OCI-M2 (cell line): ENCODE measurements at regions not wholly inside any gene's neighbourhood (a gene's known extent, or its start where the extent isn't known, plus 50 kb on each side); places are given as distances from the start of the nearest gene placed in this dataset.
"Not testable (repeated sequence)": the region's sequence is repeated elsewhere in the genome, so short reads cannot be mapped to it uniquely, and the experiment has no call there.

ENCODE experiments used
- DNase-seq: peaks from one replicate; lab custom pipeline; 2025; ENCODE audit not compliant: unreplicated experiment; lab: John Stamatoyannopoulos, UW

DNA sequence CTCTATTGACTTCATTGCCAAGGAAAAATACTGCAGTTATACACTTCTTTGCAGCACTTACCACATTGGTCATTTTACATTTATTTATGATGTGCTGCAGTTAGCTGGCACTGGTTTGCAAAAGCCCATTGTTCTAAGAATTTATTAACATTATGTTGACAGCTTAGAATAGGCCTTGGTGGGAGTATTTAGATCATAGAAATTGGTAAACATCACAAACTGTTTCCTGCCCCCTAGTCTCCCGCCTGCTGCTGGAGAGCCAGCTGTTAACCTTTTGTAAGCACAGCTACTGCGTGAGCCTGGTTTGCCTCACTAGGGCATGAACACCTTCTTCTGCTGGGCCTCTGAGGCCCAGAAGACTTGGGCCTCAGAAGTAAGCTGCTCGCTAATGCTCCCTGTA, 651.4 kb upstream of the GOT2 start:
- no peak for DNase-seq

DNA sequence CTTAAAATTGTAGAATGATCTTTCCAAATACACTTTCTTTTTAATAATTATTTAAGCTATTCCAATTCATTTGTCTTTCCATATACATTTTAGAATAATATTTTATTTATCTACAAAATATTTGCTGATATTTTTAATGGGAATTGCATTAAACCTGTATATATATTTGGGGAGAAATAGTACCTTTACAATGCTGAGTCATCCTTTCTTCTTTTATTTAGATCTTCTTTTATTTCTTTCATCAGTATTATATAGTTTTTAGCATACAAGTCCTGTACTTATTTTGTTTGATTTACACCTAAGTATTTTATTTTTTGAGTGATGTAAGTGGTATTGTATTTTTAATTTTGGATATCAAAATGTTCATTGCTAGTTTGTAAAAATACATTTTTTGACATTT, 639.5 kb upstream of the GOT2 start:
- no peak for DNase-seq

DNA sequence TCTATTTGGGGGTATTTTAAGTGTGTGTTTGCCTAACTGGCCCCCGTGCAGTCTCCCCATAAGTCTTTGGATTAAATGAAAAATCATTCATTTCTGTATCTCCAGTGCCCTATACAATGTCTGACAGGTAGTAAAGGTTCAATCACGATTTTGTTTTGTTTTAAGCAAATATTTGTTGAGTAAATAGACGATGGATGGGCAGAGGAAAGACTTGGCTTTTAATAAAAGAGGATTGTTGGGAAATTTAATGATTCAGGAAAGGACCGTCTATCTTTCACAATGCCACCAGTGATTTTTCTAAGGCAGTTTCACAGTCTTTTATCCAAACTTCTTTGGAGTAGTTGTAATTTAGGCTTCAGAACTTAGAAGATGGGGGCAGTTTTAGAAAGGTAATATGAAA, 636.6 kb upstream of the GOT2 start:
- DNase-seq: no peak

DNA sequence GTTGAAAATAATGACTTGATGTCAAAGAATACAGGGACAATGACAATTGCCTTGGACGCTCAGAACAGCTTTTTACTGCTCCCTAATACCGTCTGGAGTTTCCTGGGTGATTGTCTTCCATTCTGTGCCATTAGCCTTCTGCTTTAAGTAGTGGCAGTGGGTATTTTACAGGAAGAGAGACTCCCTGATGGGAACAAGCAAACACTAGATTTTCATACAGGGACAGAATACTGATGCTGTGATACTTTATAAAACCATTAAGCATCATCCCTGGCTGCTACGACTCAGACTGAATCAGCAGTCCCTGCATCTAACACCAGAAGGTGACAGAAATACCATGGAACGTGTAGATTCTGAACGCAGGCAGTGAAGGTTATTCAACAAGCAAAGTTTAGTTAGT, 635.4 kb upstream of the GOT2 start:
- DNase-seq: no peak

DNA sequence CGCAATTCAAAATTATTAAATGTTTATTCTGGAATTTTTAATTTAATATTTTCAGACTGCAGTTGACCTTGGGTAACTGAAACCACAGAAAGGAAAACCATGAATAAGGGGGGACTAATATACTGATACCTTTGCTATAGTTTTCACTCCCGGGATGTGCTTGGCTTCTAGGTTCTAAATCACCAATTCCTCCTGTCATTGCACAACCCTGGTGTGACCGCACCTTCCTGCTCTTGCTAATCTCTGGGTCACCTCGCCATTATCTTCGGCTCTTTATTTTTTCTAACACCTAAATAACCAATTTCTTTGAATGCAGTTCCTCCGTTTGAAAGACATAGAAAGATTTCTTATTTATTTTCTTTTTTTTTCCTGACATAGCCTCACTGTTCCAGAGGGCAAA, 634.5 kb upstream of the GOT2 start:
- DNase-seq: no peak

DNA sequence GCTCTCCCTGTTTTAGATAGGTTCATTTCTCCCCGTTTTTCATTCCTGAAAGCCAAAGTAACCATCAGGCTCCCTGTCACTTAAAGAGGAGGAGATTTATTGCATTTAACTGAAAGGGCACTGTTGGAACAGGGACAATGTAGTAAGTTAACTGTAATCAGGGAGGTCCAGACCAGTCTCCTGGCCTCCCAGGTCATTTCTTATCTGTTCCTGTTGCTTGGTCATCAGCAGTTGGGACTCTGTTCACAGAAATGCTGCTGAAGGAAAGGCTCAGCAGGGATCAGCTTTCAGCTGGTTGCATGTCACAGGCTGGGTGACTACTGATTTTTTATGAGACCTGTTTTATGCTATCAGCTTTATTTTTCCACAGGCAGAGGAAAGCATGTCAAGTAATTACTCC, 622.6 kb upstream of the GOT2 start:
- peak; percentile 34 for DNase-seq

DNA sequence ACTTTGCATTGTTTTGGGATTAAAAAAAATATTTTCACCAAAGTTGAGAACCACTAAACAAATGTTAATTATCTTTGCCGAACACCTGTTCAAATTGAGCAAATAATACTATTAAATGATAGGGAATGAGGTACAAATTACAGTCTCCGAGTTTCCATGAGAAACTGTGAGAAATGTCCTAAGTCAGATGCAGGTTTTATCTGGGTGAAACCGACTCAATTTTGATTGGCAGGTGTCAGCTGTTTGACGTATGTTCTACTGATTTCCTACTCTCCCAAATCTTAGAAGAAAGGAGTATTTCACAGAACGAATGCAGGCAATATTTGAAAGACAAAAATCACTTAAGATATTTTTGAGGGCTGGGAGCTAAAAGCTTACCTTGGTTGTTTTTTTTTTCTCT, 622.0 kb upstream of the GOT2 start:
- no peak for DNase-seq

DNA sequence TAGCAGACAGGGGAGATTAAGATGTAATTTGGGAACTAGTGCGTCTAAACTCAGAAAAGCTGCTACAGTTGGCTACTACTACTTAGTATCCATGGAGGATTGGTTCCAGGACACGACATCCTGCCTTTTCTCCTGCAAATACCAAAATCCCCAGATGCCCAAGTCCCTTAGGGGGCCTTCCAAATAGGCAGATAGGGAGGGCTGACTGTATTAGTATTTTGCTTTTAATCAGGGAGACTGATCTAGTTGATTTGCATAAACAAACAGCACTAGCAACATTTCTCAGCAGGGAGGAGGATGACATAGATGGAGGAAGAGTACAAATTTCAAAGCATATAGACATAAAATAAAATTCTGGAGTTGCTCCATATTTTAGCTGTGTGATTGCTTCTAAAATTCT, 621.6 kb upstream of the GOT2 start:
- DNase-seq: no peak

DNA sequence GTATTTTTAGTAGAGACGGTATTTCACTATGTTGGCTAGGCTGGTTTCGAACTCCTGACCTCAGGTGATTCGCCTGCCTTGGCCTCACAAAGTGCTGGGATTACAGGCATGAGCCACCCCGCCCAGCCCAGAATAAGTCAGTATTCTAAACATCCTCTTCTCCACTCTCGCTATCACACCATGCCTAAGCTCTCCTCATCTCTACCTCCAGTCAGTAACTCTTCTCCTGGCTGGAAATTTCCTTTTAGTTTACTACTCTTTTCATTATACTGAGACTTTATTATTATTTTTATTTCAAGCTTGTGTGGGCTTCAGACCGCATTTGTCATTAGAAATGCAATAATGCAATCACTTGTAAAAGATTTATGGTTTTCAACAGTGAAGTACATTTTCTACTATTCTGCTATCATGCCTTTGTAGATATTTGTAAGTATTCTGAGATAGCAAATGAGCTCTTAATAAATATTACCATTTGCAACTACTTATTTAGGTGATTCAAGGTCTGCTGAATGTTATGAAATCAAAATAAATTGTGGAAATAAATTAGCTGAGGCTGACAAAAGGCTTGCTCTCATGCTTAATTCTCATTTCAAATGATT, 617.3 kb upstream of the GOT2 start:
- no peak for DNase-seq

DNA sequence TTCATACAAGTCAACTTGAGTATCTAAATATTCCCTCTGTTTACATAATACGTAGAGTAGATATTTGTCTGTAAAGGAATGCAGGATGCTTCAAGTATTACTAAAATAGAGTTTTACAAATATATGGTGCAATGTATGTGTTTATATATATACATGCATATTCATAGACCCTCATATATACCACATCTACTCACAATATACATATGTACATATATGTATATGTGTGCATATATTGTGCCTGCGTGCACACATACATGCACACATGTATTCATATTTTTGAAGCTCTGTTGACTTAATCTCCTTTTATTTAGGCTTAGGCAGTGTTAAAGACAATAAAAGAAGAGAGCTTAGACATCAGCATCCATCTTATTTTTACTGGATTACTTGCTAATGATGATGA, 616.6 kb upstream of the GOT2 start:
- DNase-seq: no peak

DNA sequence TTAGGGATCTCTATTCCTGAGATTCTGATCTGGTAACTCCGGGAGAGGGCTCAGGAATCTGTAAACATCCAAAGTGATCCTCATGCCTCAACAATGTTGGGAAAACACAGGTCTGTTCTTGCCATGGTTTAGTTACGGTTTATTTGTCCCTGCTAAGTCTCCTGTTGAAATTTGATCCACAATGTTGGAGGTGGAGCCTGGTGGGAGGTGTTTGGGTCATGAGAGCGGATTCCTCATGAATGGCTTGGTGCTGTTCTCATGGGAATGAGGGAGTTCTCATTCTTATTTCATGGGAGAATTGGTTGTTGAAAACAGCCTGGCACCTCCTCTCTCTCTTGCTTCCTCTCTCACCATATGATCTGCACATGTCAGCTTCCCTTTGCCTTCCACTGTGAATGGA, 608.6 kb upstream of the GOT2 start:
- no peak for DNase-seq

DNA sequence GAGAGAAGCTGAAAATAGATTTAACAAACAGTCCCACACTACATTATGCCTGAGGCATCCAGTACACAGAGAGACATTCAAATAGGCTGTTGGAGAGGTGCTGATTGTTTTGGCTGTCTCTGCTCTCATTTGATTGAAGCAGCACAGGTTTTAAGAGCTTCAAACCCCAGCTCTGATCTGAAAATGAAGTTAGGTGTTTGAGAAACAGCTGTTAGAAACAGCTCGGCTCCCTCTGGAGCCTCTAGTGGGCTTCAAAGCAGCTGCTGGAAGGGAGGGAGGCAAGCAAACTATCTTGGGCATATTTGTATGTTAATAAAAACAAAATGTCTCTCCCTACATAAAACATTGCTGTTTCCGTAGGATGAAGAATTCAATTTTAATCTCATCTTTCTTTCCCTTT, 607.3 kb upstream of the GOT2 start:
- DNase-seq: no peak

DNA sequence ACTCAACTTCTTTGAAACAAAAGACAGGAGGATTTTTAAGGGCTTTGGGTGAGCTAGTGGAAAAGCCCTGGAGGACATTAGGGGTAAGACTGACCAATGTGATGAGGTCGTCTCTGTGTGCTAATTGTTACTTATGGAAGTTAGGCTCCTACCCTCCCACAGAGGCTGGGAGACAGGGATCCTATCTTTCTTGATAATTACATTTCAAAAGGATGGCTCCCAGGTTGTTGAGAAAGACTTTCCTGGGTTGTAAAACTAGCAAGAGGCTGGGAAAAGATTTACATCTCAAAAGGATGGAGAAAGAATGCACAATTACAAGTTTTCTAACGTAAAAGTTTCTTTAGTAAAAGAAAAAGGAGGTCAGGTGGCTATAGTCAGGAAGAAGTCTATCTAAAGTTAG, 605.8 kb upstream of the GOT2 start:
- DNase-seq: no peak

DNA sequence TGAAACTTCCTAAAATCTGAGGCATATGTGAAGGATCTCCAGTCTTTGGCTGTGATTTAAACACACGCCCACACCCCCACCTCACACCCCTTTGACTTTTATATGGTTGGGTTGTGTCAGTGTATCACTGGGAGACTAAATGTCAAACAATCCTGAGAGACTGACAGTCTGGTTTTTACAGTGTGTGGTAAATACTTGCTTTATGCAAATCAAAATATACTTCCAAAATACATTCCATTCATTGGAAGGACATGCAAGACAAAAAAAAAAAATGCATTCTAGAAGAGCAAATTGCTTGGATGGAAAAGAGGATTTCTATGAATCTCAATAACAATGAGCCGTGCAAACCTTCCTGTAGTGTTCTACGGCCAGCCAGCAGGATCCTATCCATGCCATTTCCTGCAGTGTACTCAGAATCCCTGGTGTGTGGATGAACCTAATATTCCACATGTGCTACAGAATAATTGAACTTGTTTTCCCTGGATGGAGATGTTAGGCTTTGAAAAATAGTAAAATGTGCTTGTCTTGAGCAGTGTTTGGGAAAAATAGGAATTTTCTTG, 602.1 kb upstream of the GOT2 start:
- DNase-seq: no peak

DNA sequence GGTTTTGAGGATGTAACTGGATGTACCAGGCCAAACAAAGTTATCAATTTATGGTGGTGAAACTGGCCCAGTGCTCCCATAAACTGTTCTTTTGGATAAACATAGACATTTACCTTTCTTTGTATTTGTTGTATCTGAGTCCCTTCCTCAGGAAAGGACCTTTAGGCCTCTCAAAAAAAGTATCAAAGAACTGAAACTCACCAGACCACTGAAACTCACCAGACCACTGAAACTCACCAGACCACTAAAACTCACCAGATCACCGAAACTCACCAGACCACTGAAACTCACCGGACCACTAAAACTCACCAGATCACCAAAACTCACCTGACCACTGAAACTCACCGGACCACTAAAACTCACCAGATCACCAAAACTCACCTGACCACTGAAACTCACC, 597.6 kb upstream of the GOT2 start:
- not testable (repeated sequence) for DNase-seq

DNA sequence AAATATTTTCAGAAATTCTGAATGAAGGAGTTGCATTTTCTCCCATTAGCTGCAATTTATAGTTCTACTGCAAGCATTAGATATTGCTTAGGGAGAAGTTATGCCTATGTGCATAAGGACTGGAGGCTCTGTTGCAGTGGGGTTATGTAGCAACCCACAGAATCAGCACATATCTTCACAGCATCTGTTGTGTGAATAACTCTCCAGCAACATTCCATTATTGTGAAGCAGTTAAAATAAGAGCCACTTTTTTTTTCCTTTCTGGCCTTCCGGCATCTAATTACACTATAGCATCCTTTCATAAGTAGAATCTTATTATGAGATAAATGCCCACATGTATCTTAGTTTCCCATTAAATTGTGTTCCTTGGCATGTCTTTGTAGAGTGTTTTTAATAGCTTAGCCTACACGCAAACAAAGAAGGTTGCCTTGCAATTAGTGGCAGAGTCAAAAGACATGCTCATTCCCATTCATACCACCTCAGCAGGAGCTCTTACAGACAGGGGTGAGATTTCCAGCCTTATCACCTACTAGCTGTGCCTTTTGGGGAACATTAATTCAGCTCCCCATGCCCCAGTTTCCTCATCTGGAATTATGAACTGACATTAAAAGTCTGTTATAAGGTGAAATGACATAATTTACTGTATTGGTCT, 596.0 kb upstream of the GOT2 start:
- DNase-seq: no peak

DNA sequence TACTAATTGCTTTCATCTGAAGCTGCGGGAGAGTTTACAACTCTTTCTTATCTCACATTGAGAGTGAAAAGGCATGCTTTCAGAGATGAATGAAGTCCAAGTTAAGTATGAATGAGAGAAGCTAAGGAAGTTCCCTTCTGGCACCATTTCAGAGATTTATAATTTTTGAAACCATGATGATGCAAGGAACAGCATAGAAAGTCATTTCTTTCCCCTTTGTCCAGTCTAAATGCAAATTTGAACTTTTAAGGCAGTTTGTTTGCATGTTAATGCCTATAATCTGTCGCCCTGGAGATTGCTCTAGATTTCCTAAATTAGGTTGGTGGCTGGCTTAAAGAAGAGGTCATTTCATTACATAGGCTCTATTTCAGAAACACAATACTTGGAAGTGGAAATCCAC, 594.8 kb upstream of the GOT2 start:
- DNase-seq: no peak

DNA sequence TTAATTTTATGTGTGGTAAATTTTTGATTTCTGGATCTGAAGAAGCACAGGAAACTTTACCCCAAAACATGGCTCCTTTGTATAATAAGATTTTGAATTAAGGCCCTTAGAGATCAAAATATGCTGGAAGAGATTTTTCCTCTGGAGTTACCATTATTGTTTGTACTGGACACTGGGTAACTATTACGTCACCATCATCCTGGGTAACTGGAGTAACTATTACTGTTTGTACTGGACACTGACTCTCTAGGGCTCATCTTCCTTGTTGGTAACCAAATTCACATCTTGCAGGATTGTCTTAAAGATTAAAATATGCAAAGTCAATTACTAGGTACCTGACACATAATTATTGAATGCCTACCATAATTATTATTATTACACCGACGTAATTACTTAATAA, 593.8 kb upstream of the GOT2 start:
- no peak for DNase-seq

DNA sequence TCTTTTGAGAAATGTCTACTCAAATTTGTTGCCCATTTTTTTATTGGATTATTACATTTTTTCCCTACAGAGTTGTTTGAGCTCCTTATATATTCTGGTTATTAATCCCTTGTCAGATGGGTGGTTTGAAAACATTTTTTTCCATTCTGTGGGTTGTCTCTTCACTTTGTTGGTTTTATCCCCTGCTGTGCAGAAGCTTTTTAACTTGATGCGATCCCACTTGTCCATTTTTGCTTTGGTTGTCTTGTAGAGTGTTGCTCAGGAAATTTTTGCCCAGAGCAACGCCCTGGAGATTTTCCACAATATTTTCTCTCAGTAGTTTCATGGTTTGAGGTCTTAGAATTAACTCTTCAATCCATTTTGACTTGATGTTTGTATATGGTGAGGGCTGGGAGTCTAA, 592.8 kb upstream of the GOT2 start:
- DNase-seq: no peak

DNA sequence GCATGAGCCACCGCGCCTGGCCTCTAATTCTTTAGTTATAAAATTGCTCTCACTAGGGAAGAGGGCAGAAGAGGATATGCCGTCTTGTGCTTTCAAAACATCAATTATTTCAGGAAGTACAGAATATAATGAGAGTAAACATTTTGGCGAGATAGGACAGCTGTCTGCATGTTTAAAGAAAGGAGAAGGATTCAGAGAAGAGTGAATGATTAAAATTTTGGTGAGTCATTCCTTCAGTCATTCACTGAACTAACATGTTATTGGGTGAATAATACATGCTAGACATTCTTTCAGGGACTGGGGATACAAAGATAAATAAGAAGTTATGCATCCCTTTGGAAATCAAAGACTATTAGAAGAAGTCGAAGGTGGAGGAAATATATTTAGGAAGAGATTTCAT, 590.3 kb upstream of the GOT2 start:
- DNase-seq: no peak

DNA sequence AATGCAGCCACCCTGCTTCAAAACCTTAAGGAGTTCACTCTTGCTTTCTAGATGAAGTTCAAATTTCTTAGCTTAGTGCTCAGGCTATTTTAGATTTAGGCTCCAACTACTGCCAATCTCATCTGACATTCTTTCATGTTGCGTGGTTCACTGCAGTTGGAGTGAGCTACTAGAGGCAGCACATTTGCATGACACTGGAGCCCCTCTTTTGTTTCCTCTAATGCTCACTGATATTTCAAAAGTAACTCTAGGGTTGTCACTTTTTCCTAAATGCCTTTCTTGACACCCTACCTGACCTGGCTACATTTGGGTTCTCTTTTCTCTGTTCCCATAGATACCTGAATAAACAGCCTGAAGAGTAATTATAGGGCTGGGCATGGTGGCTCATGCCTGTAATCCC, 586.5 kb upstream of the GOT2 start:
- no peak for DNase-seq

DNA sequence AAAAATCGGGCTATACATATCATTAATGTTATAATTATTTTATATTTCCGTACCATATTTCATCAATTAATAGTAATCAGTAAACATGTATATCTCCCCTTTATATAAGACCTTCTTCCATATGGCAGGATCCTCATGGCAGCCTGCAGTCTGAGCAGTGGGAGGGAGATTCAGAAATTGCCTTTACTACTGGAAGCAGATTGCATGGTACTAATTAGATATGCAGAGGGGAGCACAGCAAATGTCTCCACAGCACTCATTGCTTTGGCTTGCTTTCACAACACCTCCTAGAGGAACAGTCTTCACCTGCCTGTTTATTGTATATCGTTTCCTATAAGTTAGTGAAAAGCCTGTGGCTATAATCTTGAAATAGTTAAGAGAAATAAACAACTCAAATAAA, 585.8 kb upstream of the GOT2 start:
- no peak for DNase-seq

DNA sequence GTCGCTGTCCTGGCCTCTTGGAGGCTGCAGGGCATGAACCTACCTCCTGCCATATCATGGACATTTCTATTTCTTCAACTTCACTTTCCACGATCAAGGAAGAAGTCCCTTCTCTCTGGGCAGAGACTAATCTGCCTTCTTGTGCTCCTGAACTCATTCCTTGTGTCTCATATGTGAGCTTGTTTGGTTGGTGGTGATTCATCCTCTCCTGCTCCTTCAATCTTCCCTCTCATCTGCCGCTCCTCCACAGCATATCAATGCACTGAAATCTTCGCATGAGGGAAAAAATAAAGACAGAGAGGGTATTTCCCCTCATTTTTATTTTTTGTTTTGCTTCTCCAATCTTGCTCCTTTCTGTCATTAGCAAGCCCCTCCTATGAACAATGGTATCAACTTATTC, 571.7 kb upstream of the GOT2 start:
- no peak for DNase-seq
